Neural cell (in vitro differentiated cells): ENCODE measurements at regions not wholly inside any gene's neighbourhood (a gene's known extent, or its start where the extent isn't known, plus 50 kb on each side); places are given as distances from the start of the nearest gene placed in this dataset.

Experiments
- H2AFZ ChIP-seq: fragments of 200-600, 300-800 bp; sonication (generic), shearing (Covaris generic); 2 replicates; pipeline ENCODE4 v1.6.0; 2014; ENCODE audit warnings: low read depth, mild to moderate bottlenecking, antibody characterized with exemption, low read length, moderate library complexity
- H3F3A ChIP-seq: fragments of 200-600 bp; shearing (Covaris generic); 2 replicates; pipeline ENCODE4 v1.6.1; 2016; ENCODE audit warnings: mild to moderate bottlenecking, moderate library complexity, mixed read lengths, antibody characterized with exemption, low read length; ENCODE audit not compliant: insufficient read depth, poor library complexity, severe bottlenecking
- H3K27ac ChIP-seq: fragments of 200-600, 300-800 bp; sonication (generic), shearing (Covaris generic); 2 replicates; pipeline ENCODE4 v1.5.1; 2014; ENCODE audit warnings: mild to moderate bottlenecking, low read length, moderate library complexity
- H3K27me3 ChIP-seq: fragments of 300-800, 200-600 bp; sonication (generic), shearing (Covaris generic); 2 replicates; pipeline ENCODE4 v1.6.0; 2014; ENCODE audit warnings: mild to moderate bottlenecking, low read depth, low read length, moderate library complexity; ENCODE audit not compliant: insufficient read depth
- H3K36me3 ChIP-seq: fragments of 300-800, 200-600 bp; sonication (generic), shearing (Covaris generic); 2 replicates; pipeline ENCODE4 v1.5.1; 2014; ENCODE audit warnings: mild to moderate bottlenecking, antibody characterized with exemption, low read length, moderate library complexity; ENCODE audit not compliant: insufficient read depth
- H3K4me2 ChIP-seq: fragments of 300-800, 200-600 bp; sonication (generic), shearing (Covaris generic); 2 replicates; pipeline ENCODE4 v1.6.0; 2014; ENCODE audit warnings: mild to moderate bottlenecking, low read length
- H3K4me3 ChIP-seq: fragments of 300-800, 200-600 bp; sonication (generic), shearing (Covaris generic); 2 replicates; pipeline ENCODE4 v1.5.1; 2014; ENCODE audit warnings: mild to moderate bottlenecking, low read length, moderate library complexity
- H3K79me2 ChIP-seq: fragments of 200-600 bp; shearing (Covaris generic); replicated peaks from 2 replicates; pipeline ENCODE4 v1.6.0; 2014; ENCODE audit warnings: mild to moderate bottlenecking, low read length, moderate library complexity; ENCODE audit not compliant: insufficient read depth
- H3K9ac ChIP-seq: fragments of 300-800, 200-600 bp; sonication (generic), shearing (Covaris generic); 2 replicates; pipeline ENCODE4 v1.6.1; 2016; ENCODE audit warnings: mild to moderate bottlenecking, low read length, mixed read lengths
- H3K9me2 ChIP-seq: fragments of 200-600 bp; shearing (Covaris generic); 2 replicates; pipeline ENCODE4 v1.6.1; 2016; ENCODE audit warnings: mild to moderate bottlenecking, low read length, mixed read lengths; ENCODE audit not compliant: insufficient read depth
- H3K9me3 ChIP-seq: fragments of 200-600, 300-800 bp; sonication (generic), shearing (Covaris generic); 2 replicates; pipeline ENCODE4 v1.6.1; 2016; ENCODE audit warnings: mild to moderate bottlenecking, mixed run types, low read length, moderate library complexity, mixed read lengths
- H4K20me1 ChIP-seq: fragments of 200-600 bp; shearing (Covaris generic); 2 replicates; pipeline ENCODE4 v1.6.1; 2016; ENCODE audit warnings: mild to moderate bottlenecking, mixed run types; ENCODE audit not compliant: insufficient read depth
- EP300 ChIP-seq: fragments of 450-650 bp; conservative IDR thresholded peaks from 2 replicates; pipeline ENCODE4 v1.6.1; 2014; ENCODE audit warnings: antibody characterized with exemption, mild to moderate bottlenecking, moderate library complexity; ENCODE audit not compliant: poor library complexity, severe bottlenecking
- EZH2 ChIP-seq: fragments of 200-600, 300-800 bp; shearing (Covaris generic), sonication (generic); IDR thresholded peaks from 2 replicates; pipeline ENCODE4 v1.6.1; 2014; ENCODE audit warnings: antibody characterized with exemption, low read length, borderline replicate concordance, mild to moderate bottlenecking; ENCODE audit not compliant: insufficient read depth, poor library complexity, severe bottlenecking
- MXI1 ChIP-seq: fragments of 450-650 bp; conservative IDR thresholded peaks from 2 replicates; pipeline ENCODE4 v1.6.1; 2014; ENCODE audit warnings: antibody characterized with exemption, mild to moderate bottlenecking; ENCODE audit not compliant: poor library complexity, severe bottlenecking
- POLR2AphosphoS5 ChIP-seq: IDR thresholded peaks from 2 replicates; pipeline ENCODE4 v1.6.1; 2012
- RAD21 ChIP-seq: fragments of 450-650 bp; conservative IDR thresholded peaks from 2 replicates; pipeline ENCODE4 v1.6.1; 2014; ENCODE audit warnings: antibody characterized with exemption, mild to moderate bottlenecking, moderate library complexity
- SMC3 ChIP-seq: fragments of 450-650 bp; conservative IDR thresholded peaks from 2 replicates; pipeline ENCODE4 v1.6.1; 2014; ENCODE audit warnings: antibody characterized with exemption, mild to moderate bottlenecking, moderate library complexity; ENCODE audit not compliant: poor library complexity
- TAF1 ChIP-seq: IDR thresholded peaks from 2 replicates; pipeline ENCODE4 v1.6.1; 2012; ENCODE audit warnings: low read depth
- TF ChIP-seq, protein P1 (sequence below): IDR thresholded peaks from 2 replicates; pipeline ENCODE4 v1.6.1; 2012; ENCODE audit warnings: borderline replicate concordance
- TF ChIP-seq, protein P2 (sequence below): fragments of 450-650 bp; IDR thresholded peaks from 2 replicates; pipeline ENCODE4 v1.5.1; 2014; ENCODE audit warnings: antibody characterized with exemption, mild to moderate bottlenecking, moderate library complexity; ENCODE audit not compliant: poor library complexity, severe bottlenecking

DNA sequence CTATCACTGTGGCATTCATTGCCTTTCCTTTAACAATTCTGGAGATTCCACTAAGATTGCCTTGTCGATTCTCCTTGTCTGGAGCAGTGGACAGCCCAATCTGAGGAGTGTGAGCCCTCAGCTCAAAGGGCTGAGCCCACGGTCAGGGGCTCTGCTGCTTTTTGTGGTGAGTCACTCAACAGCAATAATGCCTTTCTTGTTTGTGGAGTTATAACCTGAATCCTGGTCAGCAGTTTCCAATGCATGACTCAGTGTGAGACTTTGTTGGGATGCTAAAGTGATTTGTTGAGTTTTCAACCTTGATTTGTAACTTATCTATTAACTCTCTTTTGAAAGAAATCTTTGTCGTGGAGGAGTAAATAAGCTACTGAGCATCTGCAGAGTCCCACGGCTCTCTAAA is 183.5 kb downstream of the TJP1 start:
- H3K79me2 ChIP-seq: no peaks in the 10 kb centered on the region
- H3K27me3 ChIP-seq: no peaks in the 10 kb centered on the region
- no peak overlapping the region for H2AFZ ChIP-seq
- no peak overlapping the region for H3K9ac ChIP-seq
- no peaks in the 10 kb centered on the region for H3K9me2 ChIP-seq
- no peak for TF ChIP-seq EP300
- no peak for TF ChIP-seq RAD21
- TF ChIP-seq, protein P1, sequence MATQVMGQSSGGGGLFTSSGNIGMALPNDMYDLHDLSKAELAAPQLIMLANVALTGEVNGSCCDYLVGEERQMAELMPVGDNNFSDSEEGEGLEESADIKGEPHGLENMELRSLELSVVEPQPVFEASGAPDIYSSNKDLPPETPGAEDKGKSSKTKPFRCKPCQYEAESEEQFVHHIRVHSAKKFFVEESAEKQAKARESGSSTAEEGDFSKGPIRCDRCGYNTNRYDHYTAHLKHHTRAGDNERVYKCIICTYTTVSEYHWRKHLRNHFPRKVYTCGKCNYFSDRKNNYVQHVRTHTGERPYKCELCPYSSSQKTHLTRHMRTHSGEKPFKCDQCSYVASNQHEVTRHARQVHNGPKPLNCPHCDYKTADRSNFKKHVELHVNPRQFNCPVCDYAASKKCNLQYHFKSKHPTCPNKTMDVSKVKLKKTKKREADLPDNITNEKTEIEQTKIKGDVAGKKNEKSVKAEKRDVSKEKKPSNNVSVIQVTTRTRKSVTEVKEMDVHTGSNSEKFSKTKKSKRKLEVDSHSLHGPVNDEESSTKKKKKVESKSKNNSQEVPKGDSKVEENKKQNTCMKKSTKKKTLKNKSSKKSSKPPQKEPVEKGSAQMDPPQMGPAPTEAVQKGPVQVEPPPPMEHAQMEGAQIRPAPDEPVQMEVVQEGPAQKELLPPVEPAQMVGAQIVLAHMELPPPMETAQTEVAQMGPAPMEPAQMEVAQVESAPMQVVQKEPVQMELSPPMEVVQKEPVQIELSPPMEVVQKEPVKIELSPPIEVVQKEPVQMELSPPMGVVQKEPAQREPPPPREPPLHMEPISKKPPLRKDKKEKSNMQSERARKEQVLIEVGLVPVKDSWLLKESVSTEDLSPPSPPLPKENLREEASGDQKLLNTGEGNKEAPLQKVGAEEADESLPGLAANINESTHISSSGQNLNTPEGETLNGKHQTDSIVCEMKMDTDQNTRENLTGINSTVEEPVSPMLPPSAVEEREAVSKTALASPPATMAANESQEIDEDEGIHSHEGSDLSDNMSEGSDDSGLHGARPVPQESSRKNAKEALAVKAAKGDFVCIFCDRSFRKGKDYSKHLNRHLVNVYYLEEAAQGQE: no peak
- no peak for TF ChIP-seq SMC3
- no peak for TF ChIP-seq POLR2AphosphoS5
- no peak for TF ChIP-seq MXI1
- TF ChIP-seq EZH2: no peak
- TF ChIP-seq TAF1: no peak
- TF ChIP-seq, protein P2, sequence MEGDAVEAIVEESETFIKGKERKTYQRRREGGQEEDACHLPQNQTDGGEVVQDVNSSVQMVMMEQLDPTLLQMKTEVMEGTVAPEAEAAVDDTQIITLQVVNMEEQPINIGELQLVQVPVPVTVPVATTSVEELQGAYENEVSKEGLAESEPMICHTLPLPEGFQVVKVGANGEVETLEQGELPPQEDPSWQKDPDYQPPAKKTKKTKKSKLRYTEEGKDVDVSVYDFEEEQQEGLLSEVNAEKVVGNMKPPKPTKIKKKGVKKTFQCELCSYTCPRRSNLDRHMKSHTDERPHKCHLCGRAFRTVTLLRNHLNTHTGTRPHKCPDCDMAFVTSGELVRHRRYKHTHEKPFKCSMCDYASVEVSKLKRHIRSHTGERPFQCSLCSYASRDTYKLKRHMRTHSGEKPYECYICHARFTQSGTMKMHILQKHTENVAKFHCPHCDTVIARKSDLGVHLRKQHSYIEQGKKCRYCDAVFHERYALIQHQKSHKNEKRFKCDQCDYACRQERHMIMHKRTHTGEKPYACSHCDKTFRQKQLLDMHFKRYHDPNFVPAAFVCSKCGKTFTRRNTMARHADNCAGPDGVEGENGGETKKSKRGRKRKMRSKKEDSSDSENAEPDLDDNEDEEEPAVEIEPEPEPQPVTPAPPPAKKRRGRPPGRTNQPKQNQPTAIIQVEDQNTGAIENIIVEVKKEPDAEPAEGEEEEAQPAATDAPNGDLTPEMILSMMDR: no peak
- H4K20me1 ChIP-seq: no peaks in the 10 kb centered on the region
- no peaks in the 10 kb centered on the region for H3F3A ChIP-seq
- H3K9me3 ChIP-seq: no peaks in the 10 kb centered on the region
- no peak overlapping the region for H3K4me2 ChIP-seq
- no peak overlapping the region for H3K4me3 ChIP-seq
- H3K27ac ChIP-seq: no peak overlapping the region
- H3K36me3 ChIP-seq: no peaks in the 10 kb centered on the region

DNA sequence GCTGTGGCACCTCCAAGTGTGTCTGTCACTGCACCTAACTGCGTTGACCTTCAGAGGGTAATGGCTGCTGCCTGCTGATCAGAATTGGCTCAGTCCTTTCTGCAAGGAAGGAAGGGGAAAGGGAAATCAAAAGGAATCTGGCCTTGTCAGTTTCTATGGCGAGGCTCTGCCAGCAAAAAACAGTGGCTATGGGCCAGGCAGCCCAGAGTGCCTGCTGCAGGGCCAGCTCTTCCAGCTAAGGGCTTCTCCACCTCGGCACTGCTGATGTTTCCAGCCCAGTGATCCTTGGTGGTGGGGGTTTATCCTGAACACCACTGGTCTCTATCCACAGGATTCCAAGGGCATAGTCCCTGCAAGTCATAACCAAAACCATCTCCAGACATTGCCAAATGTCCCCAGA is 184.3 kb downstream of the TJP1 start:
- Histone ChIP-seq H3F3A (no peaks in the 10 kb centered on the region), H3K79me2 (no peaks in the 10 kb centered on the region), H3K9me3 (no peaks in the 10 kb centered on the region), H3K27ac (no peak overlapping the region), H3K9ac (no peak overlapping the region), H3K4me2 (no peak overlapping the region), H3K9me2 (no peaks in the 10 kb centered on the region), H3K27me3 (no peaks in the 10 kb centered on the region), H2AFZ (no peak overlapping the region), H3K4me3 (no peak overlapping the region), H4K20me1 (no peaks in the 10 kb centered on the region), H3K36me3 (no peaks in the 10 kb centered on the region)
- TF ChIP-seq, protein P2: no peak
- no peak for TF ChIP-seq TAF1
- no peak for TF ChIP-seq EZH2
- TF ChIP-seq RAD21: no peak
- TF ChIP-seq SMC3: no peak
- no peak for TF ChIP-seq MXI1
- no peak for TF ChIP-seq EP300
- TF ChIP-seq, protein P1: no peak
- TF ChIP-seq POLR2AphosphoS5: no peak
